Gastroesophageal sphincter (tissue), 4 donors: ENCODE measurements at regions not wholly inside any gene's neighbourhood (a gene's known extent, or its start where the extent isn't known, plus 50 kb on each side); places are given as distances from the start of the nearest gene placed in this dataset.

Source experiments
- ATAC-seq: fragments of 150-250 bp; one replicate; pipeline ENCODE4 v1.9.1; 2016; ENCODE audit warnings: mild to moderate bottlenecking, moderate library complexity
- H3K27ac ChIP-seq, 4 donors: fragments of 200-600 bp; sonication (generic) in 3 of 4; 1 replicate in 3 of 4; 2 replicates in 1 of 4; pipeline ENCODE4 v1.5.1; 2016 to 2019
- H3K27me3 ChIP-seq: fragments of 200-600 bp; sonication (generic); one replicate; pipeline ENCODE4 v1.5.1; 2019
- H3K36me3 ChIP-seq, 2 donors: fragments of 200-600 bp; sonication (generic); one replicate each; pipeline ENCODE4 v1.5.1; 2019; ENCODE audit warnings: control low read depth in 1 of 2
- H3K4me1 ChIP-seq, 3 donors: fragments of 200-600 bp; sonication (generic); 1 replicate in 2 of 3; 2 replicates in 1 of 3; pipeline ENCODE4 v1.5.1; 2016 to 2019; ENCODE audit warnings: control low read depth in 2 of 3
- H3K4me3 ChIP-seq, 2 donors: fragments of 200-600 bp; sonication (generic); one replicate each; pipeline ENCODE4 v1.5.1; 2019; ENCODE audit warnings: mild to moderate bottlenecking in 1 of 2, moderate library complexity in 1 of 2
- H3K9me3 ChIP-seq, 3 donors: fragments of 200-600 bp; sonication (generic); one replicate each; pipeline ENCODE4 v1.5.1; 2017 to 2019; ENCODE audit warnings: control low read depth in 2 of 3
- EP300 ChIP-seq: sonication (generic); formaldehyde crosslinking; IDR thresholded peaks from one replicate; pipeline ENCODE4 v1.6.1; 2017; ENCODE audit warnings: antibody characterized with exemption, mild to moderate bottlenecking
- POLR2A ChIP-seq, 2 donors: fragments of 450-650 bp; IDR thresholded peaks; one replicate each; pipeline ENCODE4 v1.6.1; 2017; ENCODE audit warnings: antibody characterized with exemption in 2 of 2, mild to moderate bottlenecking in 2 of 2, moderate library complexity in 1 of 2
- POLR2AphosphoS5 ChIP-seq: sonication (generic); formaldehyde crosslinking; IDR thresholded peaks from one replicate; pipeline ENCODE4 v1.6.1; 2017; ENCODE audit warnings: antibody characterized with exemption
- WGBS, 2 donors: methylation state at CpG; one replicate each; pipeline ENCODE4 v1.1.5; 2018; ENCODE audit warnings: low coverage in 1 of 2; 5-methylcytosine and 5-hydroxymethylcytosine counted together
- TF ChIP-seq, protein P1 (sequence below), 4 experiments: fragments of 200-600 bp in 2 of 4; fragments of 450-650 bp in 2 of 4; sonication (generic) in 1 of 4; IDR thresholded peaks; one replicate each; pipeline ENCODE4 v1.5.1; 2017 to 2019; ENCODE audit warnings: antibody characterized with exemption in 4 of 4, mild to moderate bottlenecking in 2 of 4, moderate library complexity in 2 of 4

DNA sequence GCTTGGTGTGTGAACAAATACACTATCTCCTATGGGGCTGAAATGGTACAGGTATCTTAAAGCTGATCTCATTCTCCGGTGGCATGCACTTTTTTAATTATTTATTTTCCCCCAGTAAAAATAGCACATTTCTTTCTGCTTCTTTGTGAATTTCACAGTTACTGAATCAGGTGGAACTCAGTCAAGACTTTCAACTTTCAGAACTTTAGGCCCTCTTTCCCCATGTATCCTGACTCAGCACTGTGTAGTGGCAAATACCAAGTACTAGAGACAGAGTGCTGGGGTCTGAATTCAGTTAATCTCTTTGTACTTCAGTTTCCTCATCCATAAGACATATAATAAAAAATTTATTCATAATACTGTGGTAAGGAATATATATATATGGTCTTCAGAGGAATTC, 223.9 kb downstream of the CSNK2A3 start:
- no peak for ATAC-seq
- WGBS, 2 donors = 90 to 100% methylated on average over 1 of the region's 1 CpG
- no peak for TF ChIP-seq POLR2A (IDR thresholded peaks at IDR 0.05)
- no peak for TF ChIP-seq POLR2AphosphoS5
- TF ChIP-seq, protein P1, sequence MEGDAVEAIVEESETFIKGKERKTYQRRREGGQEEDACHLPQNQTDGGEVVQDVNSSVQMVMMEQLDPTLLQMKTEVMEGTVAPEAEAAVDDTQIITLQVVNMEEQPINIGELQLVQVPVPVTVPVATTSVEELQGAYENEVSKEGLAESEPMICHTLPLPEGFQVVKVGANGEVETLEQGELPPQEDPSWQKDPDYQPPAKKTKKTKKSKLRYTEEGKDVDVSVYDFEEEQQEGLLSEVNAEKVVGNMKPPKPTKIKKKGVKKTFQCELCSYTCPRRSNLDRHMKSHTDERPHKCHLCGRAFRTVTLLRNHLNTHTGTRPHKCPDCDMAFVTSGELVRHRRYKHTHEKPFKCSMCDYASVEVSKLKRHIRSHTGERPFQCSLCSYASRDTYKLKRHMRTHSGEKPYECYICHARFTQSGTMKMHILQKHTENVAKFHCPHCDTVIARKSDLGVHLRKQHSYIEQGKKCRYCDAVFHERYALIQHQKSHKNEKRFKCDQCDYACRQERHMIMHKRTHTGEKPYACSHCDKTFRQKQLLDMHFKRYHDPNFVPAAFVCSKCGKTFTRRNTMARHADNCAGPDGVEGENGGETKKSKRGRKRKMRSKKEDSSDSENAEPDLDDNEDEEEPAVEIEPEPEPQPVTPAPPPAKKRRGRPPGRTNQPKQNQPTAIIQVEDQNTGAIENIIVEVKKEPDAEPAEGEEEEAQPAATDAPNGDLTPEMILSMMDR (IDR thresholded peaks at IDR 0.05) = no peak
- no peak for TF ChIP-seq EP300
- H3K27ac ChIP-seq = no peak overlapping the region
- no peaks in the 10 kb centered on the region for H3K9me3 ChIP-seq
- no peak overlapping the region for H3K4me3 ChIP-seq
- no peaks in the 10 kb centered on the region for H3K4me1 ChIP-seq
- H3K36me3 ChIP-seq = no peaks in the 10 kb centered on the region
- no peaks in the 10 kb centered on the region for H3K27me3 ChIP-seq

DNA sequence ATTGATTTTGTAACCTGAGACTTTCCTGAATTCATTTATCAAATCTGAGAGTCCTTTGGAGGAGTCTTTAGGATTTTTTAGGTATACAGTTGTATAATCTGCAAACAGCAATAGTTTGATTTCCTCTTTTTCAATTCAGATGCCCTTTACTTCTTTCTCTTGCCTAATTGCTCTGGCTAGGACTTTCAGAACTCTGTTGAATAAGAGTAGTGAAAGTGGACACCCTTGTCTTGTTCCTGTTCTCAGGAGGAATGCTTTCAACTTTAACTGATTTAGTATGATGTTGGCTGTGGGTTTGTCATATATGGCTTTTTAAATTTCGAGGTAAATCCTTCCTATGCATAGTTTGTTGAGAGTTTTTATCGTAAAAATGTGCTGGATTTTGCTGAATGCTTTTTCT, 227.4 kb downstream of the CSNK2A3 start:
- no peak for ATAC-seq

DNA sequence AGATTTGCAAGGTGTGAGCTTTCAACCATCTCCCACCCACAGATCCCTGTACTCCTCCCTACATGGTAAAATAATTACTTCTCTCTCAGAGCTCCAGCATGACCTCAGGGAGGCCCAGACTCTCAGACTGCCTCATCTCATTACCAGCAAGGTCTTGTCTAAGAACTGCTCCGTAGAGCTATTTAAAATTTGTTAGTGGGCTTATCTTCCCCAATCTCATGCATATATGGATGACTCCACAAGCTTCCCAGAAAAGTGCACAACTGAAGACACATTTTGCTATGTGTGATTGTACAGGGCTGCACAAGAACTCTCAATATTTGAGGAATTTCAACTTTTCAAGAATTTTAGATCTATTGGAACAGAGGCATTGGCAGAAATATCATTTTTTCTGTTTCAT, 230.3 kb downstream of the CSNK2A3 start:
- no peak overlapping the region for H3K27ac ChIP-seq
- no peak for ATAC-seq
- H3K9me3 ChIP-seq = no peaks in the 10 kb centered on the region
- no peak for TF ChIP-seq POLR2AphosphoS5
- no peak overlapping the region for H3K4me3 ChIP-seq
- H3K27me3 ChIP-seq = no peaks in the 10 kb centered on the region
- H3K4me1 ChIP-seq = no peaks in the 10 kb centered on the region
- no peaks in the 10 kb centered on the region for H3K36me3 ChIP-seq
- 71 to 100% methylated on average over 1 of the region's 1 CpG for WGBS, 2 donors

More for the DNA sequence above, 227.4 kb downstream of the CSNK2A3 start:
- WGBS, 2 donors = 77 to 96% methylated on average over 2 of the region's 2 CpGs
- Histone ChIP-seq H3K4me1 (no peaks in the 10 kb centered on the region), H3K27ac (no peak overlapping the region), H3K36me3 (no peaks in the 10 kb centered on the region), H3K9me3 (no peaks in the 10 kb centered on the region), H3K27me3 (no peaks in the 10 kb centered on the region), H3K4me3 (no peak overlapping the region)
- TF ChIP-seq, protein P1 (IDR thresholded peaks at IDR 0.05) = no peak
- TF ChIP-seq POLR2A (IDR thresholded peaks at IDR 0.05) (no peak), EP300 (no peak), POLR2AphosphoS5 (no peak)

DNA sequence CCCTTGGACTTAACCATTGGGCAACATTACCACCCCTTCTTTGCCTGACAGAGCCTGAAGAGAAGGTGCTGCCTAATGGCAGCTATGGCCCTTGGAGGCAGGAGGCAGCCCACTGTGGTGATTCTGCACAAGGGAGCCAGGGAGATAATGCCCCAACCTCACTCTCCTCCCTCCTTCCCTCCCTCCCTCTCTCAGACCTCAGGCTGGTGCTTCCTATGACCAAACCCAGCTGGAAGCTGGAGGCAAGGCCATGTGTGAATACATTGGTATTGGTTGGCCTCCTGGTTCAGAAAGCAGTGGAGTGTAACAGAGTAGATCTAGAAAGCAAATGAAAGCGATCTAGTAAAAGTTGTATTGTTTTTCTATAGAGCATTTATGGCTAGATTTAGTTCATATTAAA, 233.1 kb downstream of the CSNK2A3 start:
- no peak for ATAC-seq
- WGBS, 2 donors = 90 to 100% methylated on average over 1 of the region's 1 CpG
- H3K36me3 ChIP-seq = no peaks in the 10 kb centered on the region
- H3K27ac ChIP-seq = no peak overlapping the region
- H3K9me3 ChIP-seq = no peaks in the 10 kb centered on the region
- TF ChIP-seq POLR2AphosphoS5 = no peak
- no peak for TF ChIP-seq EP300
- TF ChIP-seq, protein P1 (IDR thresholded peaks at IDR 0.05) = no peak
- no peak for TF ChIP-seq POLR2A (IDR thresholded peaks at IDR 0.05)
- no peak overlapping the region for H3K4me3 ChIP-seq
- no peaks in the 10 kb centered on the region for H3K27me3 ChIP-seq
- no peaks in the 10 kb centered on the region for H3K4me1 ChIP-seq

- Histone ChIP-seq H3K4me3 (no peak overlapping the region), H3K27ac (no peak overlapping the region), H3K9me3 (peaks cover 0 to 17% (median 2%) of the 10 kb centered on the region in 3 donors), H3K4me1 (no peaks in the 10 kb centered on the region), H3K27me3 (no peaks in the 10 kb centered on the region), H3K36me3 (no peaks in the 10 kb centered on the region)
- WGBS, 2 donors = 80 to 90% methylated on average over 3 of the region's 3 CpGs
- no peak for ATAC-seq
- TF ChIP-seq, protein P1 (IDR thresholded peaks at IDR 0.05) = no peak
- TF ChIP-seq EP300 = no peak
- TF ChIP-seq POLR2A (IDR thresholded peaks at IDR 0.05) = no peak
- no peak for TF ChIP-seq POLR2AphosphoS5
These were observed 235.3 kb downstream of the CSNK2A3 start for GRCh38 chr11:11117730-11118129.
